Activated CD8-positive, alpha-beta memory T cell treated with anti-CD3 and anti-CD28 coated beads, Interleukin-2, amount 50 U/mL, for 24 hours (primary cell): ENCODE measurements at regions not wholly inside any gene's neighbourhood (a gene's known extent, or its start where the extent isn't known, plus 50 kb on each side); places are given as distances from the start of the nearest gene placed in this dataset.
"Not testable (repeated sequence)": the region's sequence is repeated elsewhere in the genome, so short reads cannot be mapped to it uniquely, and the experiment has no call there.

Experiments used
- DNase-seq: peaks from one replicate; pipeline ENCODE4 v3.0.0-alpha.2; 2020; ENCODE audit errors: extremely low read depth

DNA sequence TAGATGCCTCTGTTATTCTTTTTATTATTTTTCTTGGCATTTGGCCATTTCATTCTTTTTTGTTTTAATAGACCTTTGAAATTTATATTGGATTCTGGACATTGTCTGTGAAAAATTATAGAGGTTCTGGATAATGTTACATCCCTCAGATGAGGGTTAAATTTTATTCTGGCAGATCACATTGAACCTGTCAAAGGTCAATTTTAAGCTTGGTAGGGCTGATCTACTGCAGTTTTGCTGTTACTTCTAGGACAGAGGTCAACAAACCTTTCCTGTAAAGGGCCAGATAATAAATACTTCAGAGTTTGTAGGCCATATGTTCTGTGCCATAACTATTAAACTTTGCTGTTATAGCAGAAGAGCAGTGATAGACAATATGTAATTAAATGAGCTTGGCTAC is 318.9 kb upstream of the DPPA4 start:
- DNase-seq = no peak

DNA sequence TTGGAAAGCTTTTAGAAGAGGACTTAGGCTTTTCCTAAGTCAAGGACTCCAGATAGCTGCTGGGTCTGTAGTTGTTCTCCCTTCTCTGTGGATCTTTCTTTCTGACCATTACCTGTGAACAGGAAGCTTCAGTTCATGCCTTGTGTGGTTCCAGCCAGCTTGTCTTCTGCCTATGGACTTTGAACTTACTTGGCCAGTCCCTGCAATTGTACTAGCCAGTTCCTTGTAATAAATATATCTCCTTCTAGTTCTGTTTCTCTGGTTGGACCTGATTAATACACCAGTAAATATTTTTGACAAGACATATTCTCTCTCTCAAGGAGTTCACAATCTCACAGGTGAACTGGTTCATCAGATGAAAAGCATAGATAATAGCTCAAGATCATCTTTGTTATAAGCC is 341.3 kb upstream of the DPPA4 start:
- no peak for DNase-seq

DNA sequence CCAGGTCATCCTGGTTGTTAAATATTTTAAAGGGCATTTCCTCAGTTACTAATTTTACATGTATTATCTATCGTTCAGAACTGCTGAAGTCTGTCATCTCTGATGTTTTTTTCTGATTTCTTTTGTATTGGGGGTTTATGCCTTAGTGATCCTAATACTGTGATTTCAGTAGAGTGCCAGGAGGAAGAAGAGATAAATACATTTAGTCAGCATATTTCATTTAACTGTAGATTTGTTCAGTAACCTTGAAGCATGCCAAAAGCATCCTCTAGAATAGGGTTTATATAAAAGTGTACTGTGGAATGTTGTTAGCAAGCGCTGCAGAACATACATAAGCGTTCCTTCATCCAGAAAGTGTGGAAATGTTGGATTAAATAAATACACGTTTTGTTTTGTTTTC is 342.3 kb upstream of the DPPA4 start:
- DNase-seq = no peak

DNA sequence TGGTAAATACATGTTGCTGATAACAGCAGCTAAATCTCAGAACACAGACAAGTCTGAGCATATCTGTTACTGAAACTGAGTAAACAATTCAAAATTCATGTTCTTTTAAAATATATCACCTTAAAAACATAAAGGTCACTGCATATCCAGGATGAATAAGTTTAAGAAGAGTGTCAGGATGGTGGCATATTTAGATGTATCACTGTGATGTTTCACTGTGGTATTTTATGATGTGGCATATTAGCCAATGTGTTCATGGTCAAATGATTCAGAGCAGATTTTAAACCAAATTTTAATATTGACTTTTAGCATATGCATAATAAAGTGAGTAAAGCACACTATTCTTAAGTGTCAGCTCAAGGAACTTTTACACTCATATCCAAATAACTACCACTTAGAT is 346.4 kb upstream of the DPPA4 start:
- DNase-seq = no peak

DNA sequence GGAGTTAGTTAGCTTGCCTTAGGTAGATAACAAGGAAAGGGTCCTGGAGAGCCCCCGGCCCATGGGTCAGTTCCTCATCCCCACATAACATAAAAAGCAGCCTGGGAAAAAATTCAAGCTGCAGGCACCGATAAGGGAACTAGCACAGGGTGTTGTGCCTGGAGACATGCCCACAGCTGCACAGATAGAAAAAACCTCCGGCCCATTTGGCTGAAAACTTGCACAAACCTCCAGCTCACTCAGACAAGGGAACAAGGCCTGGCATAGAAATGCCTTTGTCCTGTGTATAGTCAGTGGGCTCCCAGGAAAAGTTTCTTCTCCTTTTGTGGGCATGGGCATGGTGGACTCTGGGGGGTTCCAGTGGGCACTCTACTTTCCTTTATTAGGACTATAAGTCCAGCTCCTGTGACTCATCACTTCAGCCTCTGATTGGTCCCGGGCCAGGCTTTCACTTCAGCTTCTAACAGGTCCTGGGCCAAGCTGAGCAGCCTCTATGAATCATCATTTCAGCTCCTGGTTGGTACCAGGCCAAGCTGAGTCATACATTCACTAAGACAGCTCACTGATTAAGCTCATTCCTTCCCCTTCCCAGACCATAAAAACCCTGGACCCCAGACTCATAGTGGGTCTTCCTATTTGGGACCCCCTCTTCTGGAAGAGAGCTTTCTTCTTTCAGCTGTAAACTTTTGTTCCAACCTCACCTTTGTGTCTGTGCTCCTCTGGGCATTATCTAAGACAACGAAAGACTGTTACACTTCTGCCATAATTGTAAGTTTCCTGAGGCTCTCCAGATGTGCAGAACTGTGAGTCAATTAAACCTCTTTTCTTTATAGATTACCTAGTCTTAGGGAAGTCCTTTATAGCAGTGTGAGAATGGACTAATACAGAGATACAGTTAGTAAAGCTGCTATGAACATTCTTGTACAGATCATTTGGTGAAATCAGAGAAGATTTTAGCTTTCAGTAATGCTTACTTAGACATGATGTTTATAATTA is 348.0 kb upstream of the DPPA4 start:
- no peak for DNase-seq

DNA sequence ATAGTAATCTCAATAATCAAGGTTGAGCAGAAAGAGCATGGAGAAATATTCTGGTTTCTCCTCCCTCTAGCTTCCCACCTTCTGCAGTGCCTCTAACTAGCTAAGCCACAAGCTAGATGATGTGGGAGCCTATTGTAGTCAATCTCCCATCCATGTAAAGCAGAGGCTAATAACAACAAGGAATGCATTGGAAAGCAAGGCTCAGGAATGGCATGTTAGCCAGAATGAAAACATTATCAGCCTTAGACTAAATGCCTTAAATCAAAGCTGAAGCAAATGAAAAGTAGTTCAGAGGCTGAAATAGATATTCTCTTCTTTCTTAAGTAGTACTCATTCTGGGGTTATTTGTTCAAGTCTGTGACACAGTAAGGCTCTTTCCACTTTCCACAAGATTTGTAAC is 350.3 kb upstream of the DPPA4 start:
- no peak for DNase-seq

DNA sequence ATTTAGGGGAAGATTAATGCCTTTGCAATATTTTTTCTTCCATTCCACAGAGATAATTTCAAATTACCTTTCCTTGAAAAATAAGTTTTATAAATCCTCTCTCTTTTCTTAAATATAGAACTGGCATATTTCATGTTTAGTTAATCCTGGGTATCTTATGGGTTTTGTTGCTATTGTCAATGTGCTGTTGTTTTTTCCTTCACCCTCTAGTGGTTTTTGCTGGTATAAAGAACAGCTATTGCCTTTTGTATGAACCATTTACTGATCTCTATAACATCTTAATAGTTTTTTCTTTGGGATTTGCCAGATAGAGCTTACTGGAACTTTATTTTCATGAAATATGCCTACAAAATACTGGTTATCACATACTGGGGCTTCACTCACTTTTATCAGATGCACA is 359.6 kb upstream of the DPPA4 start:
- no peak for DNase-seq

DNA sequence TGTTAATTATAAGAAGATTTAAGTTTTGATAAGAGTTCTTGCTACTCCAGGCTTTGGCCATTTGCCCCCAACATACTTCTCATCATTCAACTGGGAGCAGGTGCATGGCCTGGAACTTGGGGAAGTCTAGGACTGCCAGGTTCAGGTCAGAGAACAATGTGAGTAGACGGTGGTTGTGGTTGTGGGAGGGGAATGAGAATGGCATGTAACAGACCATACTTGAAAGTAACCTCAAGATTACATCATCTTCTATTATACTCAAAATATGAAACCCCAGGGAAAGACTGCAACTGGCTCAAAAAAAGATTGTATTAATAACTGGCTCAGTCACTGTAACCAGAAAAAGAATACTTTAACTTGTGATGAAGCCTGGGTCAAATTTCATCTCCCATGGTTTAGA is 364.9 kb upstream of the DPPA4 start:
- DNase-seq = no peak

DNA sequence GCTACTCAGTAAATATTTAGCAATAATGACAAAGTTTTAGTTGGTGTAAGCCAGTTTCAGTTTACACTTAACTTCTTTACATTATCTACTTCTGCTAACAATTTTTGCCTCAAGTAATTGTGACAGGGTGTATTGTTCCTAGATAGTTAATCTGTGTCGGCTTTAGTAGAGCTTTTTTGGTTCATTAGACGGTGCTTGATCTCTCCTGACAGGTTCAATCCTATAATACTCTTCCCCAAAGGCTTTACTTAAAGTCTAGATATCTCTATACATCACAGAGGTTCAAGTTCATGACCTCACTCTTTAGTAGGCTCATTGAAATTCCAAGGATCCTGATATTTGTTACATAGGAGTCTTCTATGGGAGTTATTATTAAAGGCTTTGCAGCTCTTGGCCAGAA is 365.6 kb upstream of the DPPA4 start:
- DNase-seq = no peak

DNA sequence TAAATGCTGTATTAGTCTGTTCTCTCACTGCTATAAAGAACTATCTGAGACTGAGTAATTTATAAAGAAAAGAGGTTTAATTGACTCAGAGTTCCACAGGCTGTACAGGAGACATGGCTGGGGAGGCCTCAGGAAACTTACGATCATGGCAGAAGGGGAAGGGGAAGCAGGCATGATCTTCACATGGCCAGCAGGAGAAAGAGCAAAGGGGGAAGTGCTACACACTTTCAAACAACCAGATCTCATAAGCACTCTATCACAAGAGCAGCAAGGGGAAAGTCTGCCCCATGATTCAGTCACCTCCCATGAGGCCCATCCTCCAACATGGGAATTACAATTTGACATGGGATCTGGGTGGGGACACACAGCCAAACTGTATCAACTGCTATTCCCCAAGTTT is 367.8 kb upstream of the DPPA4 start:
- not testable (repeated sequence) for DNase-seq

DNA sequence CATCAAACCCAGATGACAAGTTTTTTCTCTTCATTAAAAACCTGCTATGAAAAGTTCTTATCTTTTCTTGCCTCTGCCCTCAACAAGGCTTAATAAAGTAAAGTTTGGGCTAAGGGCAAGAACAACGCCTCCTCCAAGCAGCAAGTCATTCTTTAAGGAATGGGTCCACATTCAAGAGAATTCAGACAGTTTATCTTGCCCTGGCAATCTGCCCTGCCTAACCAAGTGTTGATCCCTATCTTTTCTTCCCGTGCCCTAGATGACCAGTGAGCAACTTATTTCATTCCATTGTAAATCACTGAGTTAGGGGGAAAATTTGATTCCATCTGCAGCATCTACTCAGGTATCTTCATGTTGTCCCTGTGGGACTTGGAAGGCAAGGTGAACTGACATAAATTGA is 370.3 kb upstream of the DPPA4 start:
- no peak for DNase-seq

DNA sequence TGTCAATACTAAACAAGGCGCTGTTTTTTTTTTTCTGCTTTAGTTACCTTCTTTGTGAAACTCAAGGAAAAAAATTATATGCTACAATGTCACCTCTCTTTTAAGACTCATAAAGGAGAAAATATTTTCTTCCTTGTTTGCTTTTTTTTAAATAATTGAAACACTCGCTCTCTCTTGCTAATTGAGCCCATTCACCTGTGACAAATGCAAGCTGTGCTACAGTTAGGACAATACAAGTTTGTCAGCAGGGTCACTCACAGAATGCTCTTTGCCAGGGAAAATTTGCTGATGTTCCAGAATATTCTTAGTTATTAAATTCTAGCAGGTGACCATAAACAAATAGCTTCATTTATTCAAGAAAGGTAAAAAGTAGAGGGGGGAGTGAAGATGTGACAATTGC is 375.9 kb upstream of the DPPA4 start:
- DNase-seq = no peak

DNA sequence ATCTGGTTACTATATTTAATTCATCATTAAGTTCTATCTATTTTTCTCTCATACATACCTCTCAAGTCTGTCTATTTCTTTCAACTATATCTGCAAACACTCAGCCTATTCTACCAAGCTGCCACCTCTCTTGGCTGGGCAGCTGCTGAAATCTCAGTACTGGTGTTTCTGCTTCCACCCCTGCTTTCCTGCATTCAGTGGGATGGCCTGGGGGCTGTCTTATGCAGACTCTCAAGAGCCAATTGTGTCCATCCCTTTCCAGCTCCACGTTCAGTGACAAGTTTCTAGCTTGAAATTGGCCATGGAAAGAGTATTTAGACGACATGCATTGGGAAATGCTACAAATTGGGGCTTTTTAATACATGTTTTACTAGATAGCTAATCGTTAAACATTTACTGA is 378.4 kb upstream of the DPPA4 start:
- no peak for DNase-seq

DNA sequence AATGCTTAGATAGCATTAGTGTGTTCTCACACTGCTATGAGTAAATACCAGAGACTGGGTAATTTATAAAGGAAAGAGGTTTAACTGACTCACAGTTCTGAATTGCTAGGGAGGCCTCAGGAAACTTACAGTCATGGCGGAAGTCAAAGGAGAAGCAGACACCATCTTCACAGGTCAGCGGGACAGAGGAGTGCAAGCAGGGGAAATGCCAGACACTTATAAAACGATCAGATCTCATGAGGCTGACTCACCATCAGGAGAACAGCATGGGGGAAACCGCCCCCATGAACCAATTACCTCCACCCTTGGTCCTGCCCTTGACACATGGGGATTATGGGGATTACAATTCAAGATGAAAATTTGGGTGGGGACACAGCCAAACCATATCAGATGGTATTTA is 381.5 kb upstream of the DPPA4 start:
- no peak for DNase-seq

DNA sequence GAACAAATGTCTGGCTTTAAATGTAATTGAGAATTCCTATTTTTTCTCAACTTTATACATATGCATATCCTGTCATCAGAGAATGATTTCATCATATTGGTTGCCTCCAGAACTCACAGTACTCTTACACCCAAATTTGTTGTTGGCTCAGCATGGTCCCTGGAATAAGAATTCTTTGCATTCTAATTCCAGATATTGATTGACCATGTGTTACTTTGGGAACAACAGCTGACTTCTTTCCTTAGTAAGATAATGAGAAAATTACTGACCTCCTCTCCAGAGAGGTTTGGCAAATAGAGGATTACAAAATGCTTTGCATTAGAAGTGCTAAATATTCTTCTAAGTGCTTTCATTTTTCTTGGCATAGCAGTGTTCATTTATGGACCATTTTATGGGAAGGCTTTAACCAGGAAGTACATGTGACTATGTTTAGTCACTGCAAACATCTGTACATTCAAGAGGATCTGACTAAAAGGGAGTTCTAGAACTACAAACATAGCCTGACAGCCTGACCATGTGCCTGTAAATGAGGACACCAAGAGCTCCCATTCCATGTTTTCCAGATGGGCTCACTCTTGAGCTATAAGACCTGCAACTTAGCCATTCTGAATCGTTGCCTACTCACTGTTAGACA is 391.6 kb upstream of the DPPA4 start:
- no peak for DNase-seq

DNA sequence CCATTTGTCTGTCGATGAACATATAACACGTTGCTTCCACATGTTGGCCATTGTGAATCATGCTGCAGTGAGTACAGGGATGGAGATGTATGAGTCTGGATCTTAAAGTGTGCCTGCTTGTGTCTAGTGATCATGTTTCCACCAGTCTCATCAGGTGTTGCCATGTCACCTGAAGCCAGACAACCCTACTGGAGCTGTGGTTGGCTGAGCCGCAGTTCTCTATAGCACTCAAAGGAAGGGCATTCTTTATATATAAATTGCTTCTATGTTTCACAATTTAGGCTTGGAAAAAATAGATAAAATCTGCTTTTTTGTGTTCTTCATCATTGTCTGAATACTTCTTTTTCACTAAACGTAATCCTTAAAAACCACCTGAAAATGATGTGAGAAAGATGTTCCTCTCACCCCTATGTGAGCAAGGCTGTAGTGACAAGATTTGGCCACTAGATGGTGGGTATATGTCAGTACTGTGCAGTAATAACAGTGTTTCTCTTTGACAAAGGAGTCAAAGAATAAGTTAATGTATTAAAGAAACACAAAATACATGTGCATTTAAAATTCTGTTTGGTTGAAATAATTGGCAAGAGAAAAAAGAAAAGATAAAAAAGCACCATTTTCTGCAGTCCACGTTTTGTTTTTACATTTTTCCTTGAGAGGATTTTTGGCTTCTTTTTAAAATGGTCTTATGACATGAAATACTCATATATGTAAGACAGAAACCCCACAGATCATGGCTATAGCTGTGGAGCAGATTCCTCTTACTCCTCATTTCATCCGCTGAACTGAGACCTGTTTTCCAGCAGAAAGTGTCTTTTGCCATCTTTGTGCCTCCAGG is 394.5 kb upstream of the DPPA4 start:
- DNase-seq = peak; percentile 23

DNA sequence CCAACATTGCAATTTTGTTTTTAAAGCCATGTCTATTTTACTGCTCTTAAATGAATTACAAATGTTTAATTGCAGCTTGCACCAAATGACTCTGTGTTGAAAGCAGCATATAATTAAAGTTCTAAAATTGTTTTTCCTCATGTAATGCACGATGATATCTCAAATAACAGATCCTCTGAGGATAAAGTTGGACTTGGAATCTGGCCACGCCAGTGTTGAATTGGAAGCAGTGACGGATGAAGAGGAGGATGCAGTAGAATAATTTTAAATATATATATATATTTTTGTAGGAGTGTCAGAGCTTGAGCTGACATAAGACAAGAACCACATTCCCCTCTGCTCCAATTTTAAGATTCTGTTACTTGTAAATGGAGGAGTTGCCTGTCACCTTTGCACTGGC is 406.6 kb upstream of the DPPA4 start:
- DNase-seq = no peak

DNA sequence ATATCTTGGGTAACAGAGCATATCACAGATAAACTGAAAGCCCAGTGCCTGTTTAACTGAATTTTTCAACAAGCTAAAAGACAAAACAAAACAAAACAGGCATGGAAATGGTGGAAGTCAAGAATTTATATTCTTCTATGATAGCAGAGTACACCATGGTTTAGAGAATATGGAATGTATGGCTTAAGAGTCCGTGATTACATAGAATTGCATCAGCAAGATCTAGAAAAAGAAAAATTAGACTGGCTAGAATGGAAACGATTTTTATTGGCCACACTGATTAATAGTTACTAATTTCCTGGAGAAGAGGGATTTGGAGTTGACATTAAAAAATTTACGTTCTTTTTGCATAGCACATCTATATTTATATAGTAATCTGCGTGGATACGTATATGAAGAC is 435.2 kb upstream of the DPPA4 start:
- DNase-seq = no peak

DNA sequence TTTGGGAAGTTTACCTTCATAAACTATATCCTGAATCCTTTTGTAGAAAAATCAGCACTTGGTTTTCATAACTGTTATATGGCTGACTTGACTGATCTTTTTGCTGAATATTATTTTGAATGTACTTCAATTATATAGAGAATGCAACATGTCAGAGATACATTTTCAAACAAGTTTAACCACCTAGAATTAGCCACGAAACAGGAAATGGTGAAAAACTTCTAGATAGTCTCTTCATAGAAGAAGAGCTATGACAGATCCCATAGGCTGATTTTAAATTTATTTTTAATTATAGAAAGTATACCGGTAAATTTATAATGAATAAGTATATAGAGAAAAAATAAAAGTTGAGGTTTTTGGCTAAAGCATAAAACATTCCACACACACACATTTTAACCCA is 436.8 kb upstream of the DPPA4 start:
- no peak for DNase-seq

DNA sequence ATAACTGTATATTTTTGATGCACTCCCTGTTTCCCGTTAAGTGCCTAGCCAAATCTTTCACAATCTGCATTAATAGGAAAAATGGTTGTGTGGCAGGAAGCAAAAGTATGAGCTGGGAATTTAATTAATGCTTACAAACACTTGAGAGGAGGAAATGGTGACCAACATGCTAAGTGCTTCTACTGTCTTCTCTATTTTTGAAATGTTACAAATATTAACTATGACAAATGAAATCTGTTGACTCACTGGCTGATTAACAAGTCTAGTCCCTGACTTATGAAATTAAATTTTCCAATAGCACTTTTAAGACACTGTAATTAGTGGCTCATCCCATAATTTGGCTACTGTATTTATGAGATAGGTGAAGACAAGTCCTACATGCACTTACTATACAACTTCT is 446.9 kb upstream of the DPPA4 start:
- no peak for DNase-seq

DNA sequence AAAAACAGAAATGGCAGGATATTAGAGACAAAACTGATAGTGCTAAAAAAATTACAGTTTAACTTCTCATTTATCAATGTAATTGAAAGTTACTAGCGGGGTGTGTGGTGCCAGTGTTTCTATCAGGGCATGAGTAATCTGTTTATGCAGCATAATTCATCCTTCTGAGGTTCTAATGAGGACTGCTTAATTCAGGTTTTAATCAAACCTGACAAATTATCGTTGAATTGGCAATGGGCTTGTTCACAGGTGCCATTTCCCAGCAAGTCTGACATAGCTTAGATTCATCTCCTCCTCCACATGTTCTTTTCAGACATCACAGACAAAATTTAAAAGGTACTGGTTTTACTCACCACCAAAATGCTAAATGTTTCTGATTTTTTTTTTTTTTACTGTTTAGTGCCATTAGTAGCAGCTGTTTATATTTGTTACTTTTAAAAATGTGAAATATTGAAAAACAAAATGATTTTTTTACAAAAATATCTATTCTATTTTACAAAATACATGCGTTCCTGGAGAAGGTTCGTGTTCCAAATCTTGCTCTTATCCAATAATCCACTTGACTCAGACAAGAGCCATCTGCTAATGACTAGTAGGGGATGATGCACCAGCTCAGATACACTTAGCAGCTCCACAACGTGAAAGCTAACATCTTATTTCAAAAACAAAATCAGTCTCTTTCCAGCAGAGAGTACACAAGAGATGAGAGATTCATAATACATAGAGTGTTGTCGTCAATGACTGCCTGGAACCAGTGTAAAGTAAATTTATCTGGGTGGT is 447.7 kb upstream of the DPPA4 start:
- DNase-seq = no peak

DNA sequence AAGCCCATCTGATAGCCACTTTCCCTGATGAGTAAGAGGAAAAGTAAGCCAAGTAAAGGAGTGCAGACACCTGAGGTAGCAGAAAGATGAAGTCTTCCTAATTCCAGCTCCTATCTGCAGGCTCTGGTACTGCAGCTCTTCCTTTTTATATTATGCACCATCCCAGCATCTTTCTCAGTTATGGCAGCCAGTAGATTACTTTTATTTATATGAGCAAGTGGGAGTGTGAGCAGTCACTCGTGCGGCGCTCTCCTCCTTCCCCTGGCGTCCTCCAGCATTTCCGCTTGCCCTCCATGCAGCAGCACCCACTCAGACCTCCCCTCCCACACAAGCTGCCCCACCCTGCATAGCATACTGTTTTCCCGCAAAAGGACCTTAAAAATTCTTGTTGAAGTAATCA is 465.9 kb upstream of the DPPA4 start:
- no peak for DNase-seq
